SK-N-SH (cell line): ENCODE measurements at regions not wholly inside any gene's neighbourhood (a gene's known extent, or its start where the extent isn't known, plus 50 kb on each side); places are given as distances from the start of the nearest gene placed in this dataset.

ENCODE experiments used
- CTCF ChIA-PET: fragments of 300-600, 350-600 bp; formaldehyde crosslinking; extraction: SDS; loops from one replicate; lab custom pipeline; 2021; lab: Yijun Ruan, JAX
- POLR2A ChIA-PET: fragments of 350-600 bp; sonication (Branson Sonifier 250); formaldehyde crosslinking; extraction: SDS; loops from one replicate; lab custom pipeline; 2020; ENCODE audit warnings: antibody characterized with exemption, inconsistent platforms; lab: Yijun Ruan, JAX
- DNase-seq: peaks from one replicate; pipeline ENCODE4 v3.0.0; 2012
- H2AFZ ChIP-seq: fragments of 200-600 bp; sonication (generic); 2 replicates; pipeline ENCODE4 v1.8.1; 2016; ENCODE audit warnings: antibody characterized with exemption, mild to moderate bottlenecking, low read depth
- H3F3A ChIP-seq: fragments of 200-600 bp; sonication (generic); replicated peaks from 2 replicates; pipeline ENCODE3; 2016; ENCODE audit warnings: antibody characterized with exemption, mild to moderate bottlenecking; ENCODE audit not compliant: insufficient read depth
- H3K27ac ChIP-seq, 2 experiments: fragments of 200-500 bp in 1 of 2; fragments of 200-600 bp in 1 of 2; sonication (Bioruptor generic) in 1 of 2; sonication (generic), shearing (Covaris generic) in 1 of 2; 2 replicates each; pipeline versions ENCODE4 v1.5.1 to v1.6.1; 2014 to 2016; ENCODE audit warnings: low read depth in 2 of 2, inconsistent platforms in 1 of 2, low read length in 1 of 2, mild to moderate bottlenecking in 1 of 2, mixed read lengths in 1 of 2
- H3K27me3 ChIP-seq: fragments of 200-600 bp; sonication (generic), shearing (Covaris generic); 2 replicates; pipeline ENCODE4 v1.6.1; 2016; ENCODE audit warnings: mixed run types; ENCODE audit not compliant: insufficient read depth
- H3K36me3 ChIP-seq, 2 experiments: fragments of 200-500 bp in 1 of 2; fragments of 200-600 bp in 1 of 2; sonication (Bioruptor generic) in 1 of 2; sonication (generic) in 1 of 2; replicated peaks in 1 of 2; 2 replicates each; pipeline versions ENCODE3 to v1.5.1; 2014 to 2016; ENCODE audit warnings: low read length in 1 of 2, mild to moderate bottlenecking in 1 of 2; ENCODE audit not compliant: insufficient read depth in 2 of 2, control insufficient read depth in 1 of 2
- H3K4me1 ChIP-seq, 2 experiments: fragments of 200-500 bp in 1 of 2; fragments of 200-600 bp in 1 of 2; sonication (Bioruptor generic) in 1 of 2; sonication (generic), shearing (Covaris generic) in 1 of 2; 2 replicates each; pipeline versions ENCODE4 v1.5.1 to v1.6.1; 2014 to 2016; ENCODE audit warnings: low read depth in 1 of 2, low read length in 1 of 2, mixed run types in 1 of 2; ENCODE audit not compliant: insufficient read depth in 2 of 2, control insufficient read depth in 1 of 2
- H3K4me2 ChIP-seq: fragments of 200-600 bp; sonication (generic), shearing (Covaris generic); 2 replicates; pipeline ENCODE4 v1.6.1; 2017; ENCODE audit warnings: mixed run types
- H3K4me3 ChIP-seq, 2 experiments: fragments of 200-500 bp in 1 of 2; fragments of 200-600 bp in 1 of 2; sonication (Bioruptor generic) in 1 of 2; sonication (generic), shearing (Covaris generic) in 1 of 2; 2 replicates each; pipeline versions ENCODE4 v1.5.1 to v1.8.1; 2014 to 2016; ENCODE audit warnings: low read depth in 2 of 2, inconsistent platforms in 1 of 2, low read length in 1 of 2, mild to moderate bottlenecking in 1 of 2, mixed read lengths in 1 of 2, moderate library complexity in 1 of 2
- H3K79me2 ChIP-seq: fragments of 200-600 bp; sonication (generic); 2 replicates; pipeline ENCODE4 v1.8.1; 2017; ENCODE audit warnings: mild to moderate bottlenecking; ENCODE audit not compliant: insufficient read depth
- H3K9ac ChIP-seq: fragments of 200-600 bp; sonication (generic); 2 replicates; pipeline ENCODE4 v1.6.1; 2017; ENCODE audit warnings: mixed run types
- H3K9me2 ChIP-seq: fragments of 200-600 bp; sonication (generic); 2 replicates; pipeline ENCODE4 v1.6.1; 2017; ENCODE audit warnings: mixed run types
- H3K9me3 ChIP-seq: fragments of 200-600 bp; sonication (generic); 2 replicates; pipeline ENCODE4 v1.6.1; 2017; ENCODE audit warnings: mixed run types, mild to moderate bottlenecking, moderate library complexity
- H4K20me1 ChIP-seq: fragments of 200-600 bp; sonication (generic); 2 replicates; pipeline ENCODE4 v1.6.1; 2017; ENCODE audit warnings: mild to moderate bottlenecking, mixed run types; ENCODE audit not compliant: insufficient read depth
- CHD2 ChIP-seq: fragments of 150-350 bp; IDR thresholded peaks from 2 replicates; pipeline ENCODE4 v1.6.1; 2018; ENCODE audit warnings: low read length; ENCODE audit not compliant: partially characterized antibody
- EP300 ChIP-seq, 2 experiments: IDR thresholded peaks; 2 replicates each; pipeline versions ENCODE4 v1.4.0 to v1.6.1; 2012; ENCODE audit warnings: borderline replicate concordance in 1 of 2, low read depth in 1 of 2, low read length in 1 of 2
- FOSL2 ChIP-seq: IDR thresholded peaks from 2 replicates; pipeline ENCODE4 v1.4.0; 2012; ENCODE audit warnings: low read depth, mild to moderate bottlenecking, moderate library complexity, borderline replicate concordance
- FOXJ3 ChIP-seq: sonication (generic); formaldehyde crosslinking; IDR thresholded peaks from 2 replicates; pipeline ENCODE4 v1.5.1; 2020; ENCODE audit warnings: mild to moderate bottlenecking, missing genetic modification reagents
- GABPA ChIP-seq: IDR thresholded peaks from 2 replicates; pipeline ENCODE4 v1.4.0; 2012; ENCODE audit warnings: low read depth, mild to moderate bottlenecking
- GATA2 ChIP-seq: sonication (generic); formaldehyde crosslinking; IDR thresholded peaks from 2 replicates; pipeline ENCODE4 v1.5.0; 2020; ENCODE audit warnings: mild to moderate bottlenecking, missing genetic modification reagents
- NFIC ChIP-seq: IDR thresholded peaks from 2 replicates; pipeline ENCODE4 v1.4.0; 2012; ENCODE audit warnings: borderline replicate concordance
- RAD21 ChIP-seq: IDR thresholded peaks from 2 replicates; pipeline ENCODE4 v1.6.1; 2012; ENCODE audit warnings: mild to moderate bottlenecking, low read length
- RCOR1 ChIP-seq: fragments of 150-350 bp; IDR thresholded peaks from 2 replicates; pipeline ENCODE4 v1.6.1; 2017; ENCODE audit warnings: antibody characterized with exemption, low read length
- RFX5 ChIP-seq: IDR thresholded peaks from 2 replicates; pipeline ENCODE4 v1.6.1; 2012; ENCODE audit warnings: mild to moderate bottlenecking, improper control_type of control experiment, low read length
- TCF12 ChIP-seq: IDR thresholded peaks from 2 replicates; pipeline ENCODE4 v1.4.0; 2012
- YY1 ChIP-seq: IDR thresholded peaks from 2 replicates; pipeline ENCODE4 v1.4.0; 2012; ENCODE audit warnings: low read depth, mild to moderate bottlenecking
- WGBS: methylation state at CpG from one replicate; pipeline ENCODE4 v1.1.6; 2017; ENCODE audit warnings: low lambda C conversion rate; 5-methylcytosine and 5-hydroxymethylcytosine counted together
- TF ChIP-seq, protein P1 (sequence below): fragments of 200-600 bp; sonication (generic); IDR thresholded peaks from 2 replicates; pipeline ENCODE4 v1.6.1; 2017; ENCODE audit warnings: antibody characterized with exemption, mild to moderate bottlenecking, moderate library complexity
- TF ChIP-seq, protein P2 (sequence below): IDR thresholded peaks from 2 replicates; pipeline ENCODE4 v1.4.0; 2012; ENCODE audit warnings: low read depth
- TF ChIP-seq, protein P3 (sequence below): IDR thresholded peaks from 2 replicates; pipeline ENCODE4 v1.4.0; 2012; ENCODE audit warnings: low read depth, borderline replicate concordance

- H3K4me3 ChIP-seq, result no peak overlapping the region
- no peaks in the 10 kb centered on the region for H3K9me2 ChIP-seq
- H3F3A ChIP-seq, result no peaks in the 10 kb centered on the region
- H3K4me2 ChIP-seq, result no peak overlapping the region
- no peaks in the 10 kb centered on the region for H4K20me1 ChIP-seq
- CTCF ChIA-PET, result no interaction called here
- 51% methylated on average over 6 of the region's 11 CpGs for WGBS
- POLR2A ChIA-PET, result no interaction called here
- H2AFZ ChIP-seq, result no peak overlapping the region
- no peaks in the 10 kb centered on the region for H3K79me2 ChIP-seq
- no peaks in the 10 kb centered on the region for H3K27me3 ChIP-seq
- H3K27ac ChIP-seq, result no peak overlapping the region
- TF ChIP-seq RAD21, result peak; percentile 12; the same call in 1 of the 2 replicates
- TF ChIP-seq GATA2 (CRISPR knock-in tag), result no peak
- H3K9ac ChIP-seq, result no peak overlapping the region
- DNase-seq, result no peak
- no peaks in the 10 kb centered on the region for H3K9me3 ChIP-seq
- H3K4me1 ChIP-seq, result no peaks in the 10 kb centered on the region
- no peaks in the 10 kb centered on the region for H3K36me3 ChIP-seq
These were observed 159.3 kb upstream of the COX10 start for GRCh38 chr17:13909901-13910519.

DNA sequence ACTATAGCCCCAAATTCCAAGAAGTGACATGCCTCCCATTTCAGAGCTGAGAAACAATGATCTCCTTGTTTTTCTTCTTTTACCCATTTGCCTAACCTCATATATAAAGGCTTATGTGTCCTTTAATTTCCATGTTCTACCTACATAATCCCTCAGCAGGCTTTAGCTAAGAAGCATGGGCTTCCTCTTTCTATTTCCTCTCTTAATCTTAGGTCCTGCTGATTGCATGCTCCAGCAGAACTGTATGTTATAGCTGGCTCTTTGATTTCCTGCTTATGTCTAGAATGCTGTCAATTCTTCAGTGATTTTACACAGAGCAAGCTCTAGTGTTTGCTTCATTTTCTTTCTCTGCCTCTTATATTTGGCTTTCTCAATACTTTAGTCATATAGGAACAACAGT, 151.7 kb upstream of the COX10 start:
- Histone ChIP-seq H3K79me2 (no peaks in the 10 kb centered on the region), H3K9me2 (no peaks in the 10 kb centered on the region), H3K4me3 (no peak overlapping the region), H3K27ac (no peak overlapping the region), H3K4me2 (no peak overlapping the region), H3K36me3 (no peaks in the 10 kb centered on the region), H3K9me3 (no peaks in the 10 kb centered on the region), H4K20me1 (no peaks in the 10 kb centered on the region), H3F3A (no peaks in the 10 kb centered on the region), H3K9ac (no peak overlapping the region), H2AFZ (no peak overlapping the region), H3K4me1 (no peaks in the 10 kb centered on the region), H3K27me3 (0 out of 2 replicates have a peak, but pooled peaks cover 5% of the 10 kb centered on the region)
- CTCF ChIA-PET, result no interaction called here
- POLR2A ChIA-PET, result no interaction called here
- no peak for DNase-seq
- TF ChIP-seq CHD2, result no peak
- TF ChIP-seq, protein P1, sequence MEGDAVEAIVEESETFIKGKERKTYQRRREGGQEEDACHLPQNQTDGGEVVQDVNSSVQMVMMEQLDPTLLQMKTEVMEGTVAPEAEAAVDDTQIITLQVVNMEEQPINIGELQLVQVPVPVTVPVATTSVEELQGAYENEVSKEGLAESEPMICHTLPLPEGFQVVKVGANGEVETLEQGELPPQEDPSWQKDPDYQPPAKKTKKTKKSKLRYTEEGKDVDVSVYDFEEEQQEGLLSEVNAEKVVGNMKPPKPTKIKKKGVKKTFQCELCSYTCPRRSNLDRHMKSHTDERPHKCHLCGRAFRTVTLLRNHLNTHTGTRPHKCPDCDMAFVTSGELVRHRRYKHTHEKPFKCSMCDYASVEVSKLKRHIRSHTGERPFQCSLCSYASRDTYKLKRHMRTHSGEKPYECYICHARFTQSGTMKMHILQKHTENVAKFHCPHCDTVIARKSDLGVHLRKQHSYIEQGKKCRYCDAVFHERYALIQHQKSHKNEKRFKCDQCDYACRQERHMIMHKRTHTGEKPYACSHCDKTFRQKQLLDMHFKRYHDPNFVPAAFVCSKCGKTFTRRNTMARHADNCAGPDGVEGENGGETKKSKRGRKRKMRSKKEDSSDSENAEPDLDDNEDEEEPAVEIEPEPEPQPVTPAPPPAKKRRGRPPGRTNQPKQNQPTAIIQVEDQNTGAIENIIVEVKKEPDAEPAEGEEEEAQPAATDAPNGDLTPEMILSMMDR, result no peak
- no peak for TF ChIP-seq FOXJ3
- TF ChIP-seq EP300 (IDR thresholded peaks at IDR 0.05; ENCODE audit: borderline replicate concordance in 1 of 2, low read depth in 1 of 2, low read length in 1 of 2), result no peak
- TF ChIP-seq, protein P2, sequence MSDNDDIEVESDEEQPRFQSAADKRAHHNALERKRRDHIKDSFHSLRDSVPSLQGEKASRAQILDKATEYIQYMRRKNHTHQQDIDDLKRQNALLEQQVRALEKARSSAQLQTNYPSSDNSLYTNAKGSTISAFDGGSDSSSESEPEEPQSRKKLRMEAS, result no peak
- no peak for TF ChIP-seq RFX5
- TF ChIP-seq FOSL2, result no peak
- TF ChIP-seq RCOR1, result no peak
- TF ChIP-seq YY1, result no peak
- TF ChIP-seq NFIC, result no peak
- no peak for TF ChIP-seq GABPA
- TF ChIP-seq RAD21, result no peak
- TF ChIP-seq TCF12, result no peak
- TF ChIP-seq, protein P3, sequence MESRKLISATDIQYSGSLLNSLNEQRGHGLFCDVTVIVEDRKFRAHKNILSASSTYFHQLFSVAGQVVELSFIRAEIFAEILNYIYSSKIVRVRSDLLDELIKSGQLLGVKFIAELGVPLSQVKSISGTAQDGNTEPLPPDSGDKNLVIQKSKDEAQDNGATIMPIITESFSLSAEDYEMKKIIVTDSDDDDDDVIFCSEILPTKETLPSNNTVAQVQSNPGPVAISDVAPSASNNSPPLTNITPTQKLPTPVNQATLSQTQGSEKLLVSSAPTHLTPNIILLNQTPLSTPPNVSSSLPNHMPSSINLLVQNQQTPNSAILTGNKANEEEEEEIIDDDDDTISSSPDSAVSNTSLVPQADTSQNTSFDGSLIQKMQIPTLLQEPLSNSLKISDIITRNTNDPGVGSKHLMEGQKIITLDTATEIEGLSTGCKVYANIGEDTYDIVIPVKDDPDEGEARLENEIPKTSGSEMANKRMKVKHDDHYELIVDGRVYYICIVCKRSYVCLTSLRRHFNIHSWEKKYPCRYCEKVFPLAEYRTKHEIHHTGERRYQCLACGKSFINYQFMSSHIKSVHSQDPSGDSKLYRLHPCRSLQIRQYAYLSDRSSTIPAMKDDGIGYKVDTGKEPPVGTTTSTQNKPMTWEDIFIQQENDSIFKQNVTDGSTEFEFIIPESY, result no peak
